ENCODE measurements at regions not wholly inside any gene's neighbourhood (a gene's known extent, or its start where the extent isn't known, plus 50 kb on each side); places are given as distances from the start of the nearest gene placed in this dataset.
"Not testable (repeated sequence)": the region's sequence is repeated elsewhere in the genome, so short reads cannot be mapped to it uniquely, and the experiment has no call there.

- CTCF ChIA-PET: no interaction called here
- RAD21 ChIA-PET (ENCODE audit: unreplicated experiment): no interaction called here
- no peak overlapping the region for H3K4me2 ChIP-seq (ENCODE audit: control insufficient read depth, insufficient read depth)
- in situ Hi-C loops (cut with MboI) (no loop called here), intact Hi-C loops (cut with micrococcal nuclease; ENCODE audit: unreplicated experiment) (no loop called here)
- no peak overlapping the region for H2AFZ ChIP-seq (ENCODE audit: control insufficient read depth, low read depth, low read length)
- no peak overlapping the region for H3K9ac ChIP-seq (ENCODE audit: control insufficient read depth, insufficient read depth, low read length)
- SMC1A ChIA-PET (ENCODE audit: uncharacterized antibody, unreplicated experiment): no interaction called here
- H3K9me3 ChIP-seq (replicated peaks; ENCODE audit: control insufficient read depth, insufficient read depth, low read length): no peaks in the 10 kb centered on the region
- H3K27ac ChIP-seq (ENCODE audit: control insufficient read depth, insufficient read depth): no peak overlapping the region
- H3K36me3 ChIP-seq (ENCODE audit: control insufficient read depth in 2 of 2, insufficient read depth in 2 of 2, low read length in 1 of 2): no peaks in the 10 kb centered on the region
- WGBS (ENCODE audit: insufficient coverage, insufficient replicate concordance, low lambda C conversion rate, missing lambda C conversion rate): 27% methylated on average over 3 of the region's 3 CpGs
- no peak for TF ChIP-seq ATF7 (IDR thresholded peaks at IDR 0.05; ENCODE audit: low read depth)
- TF ChIP-seq SMAD5 (IDR thresholded peaks at IDR 0.05; ENCODE audit: low read depth): no peak
- TF ChIP-seq NFYA (IDR thresholded peaks at IDR 0.05; ENCODE audit: borderline replicate concordance, low read depth, low read length): no peak
- no peak for TF ChIP-seq PKNOX1 (IDR thresholded peaks at IDR 0.05)
- no peak for TF ChIP-seq CBX3 (IDR thresholded peaks at IDR 0.05; ENCODE audit: borderline replicate concordance, low read depth)
- TF ChIP-seq POLR2AphosphoS5 (IDR thresholded peaks at IDR 0.05; ENCODE audit: low read length): no peak
- no peak overlapping the region for H3K4me3 ChIP-seq
- H3K27me3 ChIP-seq (replicated peaks in 1 of 2; ENCODE audit: control insufficient read depth in 2 of 2, insufficient read depth in 2 of 2, low read length in 1 of 2): no peaks in the 10 kb centered on the region; a peak in 1 of 4 replicates
- no peaks in the 10 kb centered on the region for H4K20me1 ChIP-seq (ENCODE audit: control insufficient read depth, insufficient read depth)
- POLR2A ChIA-PET: no interaction called here
- BruUV-seq (replicated peaks): no TSS peak
- no peak for ATAC-seq
- no peak for DNase-seq (ENCODE audit: low read depth, low spot score)
- H3K4me1 ChIP-seq (ENCODE audit: control insufficient read depth, insufficient read depth, low read length): no peaks in the 10 kb centered on the region
- no peak for FAIRE-seq
- no peaks in the 10 kb centered on the region for H3K79me2 ChIP-seq (ENCODE audit: control insufficient read depth, insufficient read depth, low read length)
These were observed 72.0 kb upstream of the WIPF3 start for GRCh38 chr7:29734246-29734731.

GRCh38 chr7:29747645-29748245 is 58.6 kb upstream of the WIPF3 start:
- H3K27me3 ChIP-seq (replicated peaks in 1 of 2; ENCODE audit: control insufficient read depth in 2 of 2, insufficient read depth in 2 of 2, low read length in 1 of 2); H2AFZ ChIP-seq (ENCODE audit: control insufficient read depth, low read depth, low read length); H3K36me3 ChIP-seq (ENCODE audit: control insufficient read depth in 2 of 2, insufficient read depth in 2 of 2, low read length in 1 of 2); H3K27ac ChIP-seq (ENCODE audit: control insufficient read depth, insufficient read depth); ATAC-seq; H3K9ac ChIP-seq (ENCODE audit: control insufficient read depth, insufficient read depth, low read length); H3K4me2 ChIP-seq (ENCODE audit: control insufficient read depth, insufficient read depth); H3K9me3 ChIP-seq (replicated peaks; ENCODE audit: control insufficient read depth, insufficient read depth, low read length); H3K4me3 ChIP-seq; POLR2A ChIA-PET; FAIRE-seq; in situ Hi-C loops (cut with MboI); DNase-seq (ENCODE audit: low read depth, low spot score); H3K4me1 ChIP-seq (ENCODE audit: control insufficient read depth, insufficient read depth, low read length); H4K20me1 ChIP-seq (ENCODE audit: control insufficient read depth, insufficient read depth); H3K79me2 ChIP-seq (ENCODE audit: control insufficient read depth, insufficient read depth, low read length); BruUV-seq (replicated peaks): not testable (repeated sequence)
- WGBS (ENCODE audit: insufficient coverage, insufficient replicate concordance, low lambda C conversion rate, missing lambda C conversion rate): 12% methylated on average over 5 of the region's 5 CpGs
- CTCF ChIA-PET: interaction anchor here (0.5 to 2.3 kb wide), 9 partner anchors 31 to 828 kb away, joined by 3 to 21 read pairs (median 5); no protein-coding TSS in a partner anchor
- SMC1A ChIA-PET (ENCODE audit: uncharacterized antibody, unreplicated experiment): interaction anchor here (0.5 to 2.9 kb wide), 6 partner anchors 156 to 1523 kb away, joined by 3 to 17 read pairs (median 4); no protein-coding TSS in a partner anchor
- intact Hi-C loops (cut with micrococcal nuclease; ENCODE audit: unreplicated experiment): loop anchor here (5.0 kb wide), 1 partner anchor 315 kb away; no protein-coding TSS in a partner anchor
- RAD21 ChIA-PET (ENCODE audit: unreplicated experiment): interaction anchor here (1.0 to 1.6 kb wide), 3 partner anchors 174 to 528 kb away, joined by 3 to 8 read pairs (median 3); no protein-coding TSS in a partner anchor

Data from GM12878 (cell line).